ENCODE measurements at regions not wholly inside any gene's neighbourhood (a gene's known extent, or its start where the extent isn't known, plus 50 kb on each side); places are given as distances from the start of the nearest gene placed in this dataset.

DNA sequence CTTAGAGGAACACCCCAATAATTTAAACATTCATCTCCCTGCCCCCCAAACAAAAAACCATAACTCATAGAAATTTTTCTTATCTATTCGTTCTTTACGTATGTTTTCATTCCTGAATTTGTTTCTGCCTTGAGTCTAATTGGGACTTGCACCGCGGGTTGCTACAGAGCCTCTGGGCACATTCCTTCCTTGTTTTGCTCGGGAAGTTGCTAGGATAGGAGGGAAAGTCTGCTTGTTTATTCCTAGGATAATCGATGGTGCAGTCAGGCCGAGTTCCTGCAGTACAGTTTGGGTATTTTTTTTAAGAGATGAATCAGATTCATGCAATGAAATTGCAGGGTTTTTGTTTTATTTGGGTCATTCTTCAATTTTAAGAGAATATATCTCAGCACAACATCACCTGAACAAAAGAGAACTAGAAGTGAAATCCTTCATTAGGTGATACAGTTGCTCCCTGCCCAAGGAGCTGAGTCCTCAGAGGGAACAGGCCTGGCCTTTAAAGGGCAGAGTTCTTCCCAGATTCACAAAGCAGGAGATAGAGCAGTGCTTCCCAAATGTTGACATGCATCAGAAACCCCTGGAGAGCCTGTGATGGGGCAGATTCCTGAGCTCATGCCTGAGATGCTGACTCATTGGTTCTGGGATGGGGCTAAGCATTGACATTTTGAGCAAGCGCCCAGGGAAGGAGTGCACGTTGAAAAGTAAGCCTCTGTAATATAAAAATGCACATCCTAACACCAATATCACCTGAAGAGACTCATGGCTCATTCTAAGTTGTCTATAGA is 114.9 kb upstream of the FAM9B start:
- FAIRE-seq, result no peak

DNA sequence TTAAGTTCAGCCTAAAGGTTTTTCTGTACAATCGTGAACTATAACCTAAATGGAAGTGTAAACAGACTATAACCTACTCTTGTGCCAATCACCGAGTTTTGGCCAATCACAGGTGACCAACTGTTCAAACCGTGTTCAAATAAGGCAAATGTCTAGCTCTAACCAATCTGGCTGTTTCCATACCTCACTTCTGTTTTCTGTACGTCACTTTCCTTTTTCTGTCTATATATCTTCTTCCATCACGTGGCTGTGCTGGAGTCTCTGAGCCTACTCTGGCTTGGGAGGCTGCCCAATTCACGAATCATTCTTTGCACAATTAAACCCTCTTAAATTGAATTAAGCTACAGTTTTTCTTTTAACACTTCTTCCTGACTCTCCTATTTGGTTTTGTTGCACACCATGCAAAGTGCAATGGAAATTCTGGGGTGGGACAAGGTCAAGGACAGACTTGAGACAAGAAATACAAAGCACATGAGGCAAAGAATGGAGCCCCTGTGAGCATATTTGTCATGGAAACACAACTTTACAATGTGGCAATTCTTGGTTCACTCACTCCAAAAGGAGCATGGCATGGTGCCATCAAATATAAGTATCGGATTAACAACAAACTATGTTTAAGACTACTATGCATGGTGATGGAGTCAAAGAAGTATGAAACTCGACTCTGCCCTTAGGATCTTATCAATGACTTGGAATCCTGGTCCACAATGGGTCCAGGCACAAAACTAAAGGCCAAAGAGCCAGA is 115.7 kb upstream of the FAM9B start:
- no peak for FAIRE-seq

DNA sequence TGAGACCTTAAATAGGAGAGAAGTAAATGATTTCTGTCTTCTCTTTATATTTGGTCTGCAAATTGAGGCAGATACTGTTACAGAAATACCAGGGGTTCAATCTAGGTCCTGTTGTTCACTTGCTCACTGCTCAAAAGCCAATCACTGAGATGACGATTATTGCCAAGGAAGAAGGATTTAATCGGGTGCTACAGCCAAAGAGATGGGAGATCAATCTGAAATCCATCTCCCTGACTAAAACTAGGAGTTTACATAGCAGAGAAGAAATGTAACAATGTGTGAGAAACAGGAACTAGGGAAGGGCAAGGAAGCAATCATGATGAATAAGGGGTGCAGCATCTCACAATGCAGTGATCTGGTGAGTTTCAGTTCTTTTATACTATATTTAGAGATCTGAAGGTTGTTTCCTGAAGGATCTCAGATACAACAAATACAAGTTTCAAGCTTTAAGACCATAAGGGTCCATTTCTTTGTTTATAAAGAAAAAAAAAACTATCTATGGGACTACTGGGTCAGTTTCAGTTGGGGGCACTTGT is 117.9 kb upstream of the FAM9B start:
- no peak for FAIRE-seq

DNA sequence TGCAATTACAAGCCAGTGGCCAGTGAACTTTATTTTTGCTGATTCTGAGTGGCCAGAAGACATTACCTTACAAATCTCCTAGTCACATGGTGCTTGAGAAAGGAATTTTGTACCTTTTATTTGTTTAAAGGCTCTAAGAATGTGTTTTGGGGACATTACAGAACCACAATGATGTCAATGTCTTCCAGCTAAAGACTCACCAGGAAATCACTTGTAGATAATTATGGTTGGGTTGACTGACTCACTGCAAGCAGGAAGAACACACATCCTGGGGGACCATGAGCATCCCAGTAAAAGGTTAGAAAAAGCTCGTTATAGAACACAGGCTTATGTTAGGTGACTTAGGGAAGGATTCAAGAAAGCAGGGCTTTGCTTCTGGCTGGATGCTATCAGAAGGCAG is 119.4 kb upstream of the FAM9B start:
- no peak for FAIRE-seq

DNA sequence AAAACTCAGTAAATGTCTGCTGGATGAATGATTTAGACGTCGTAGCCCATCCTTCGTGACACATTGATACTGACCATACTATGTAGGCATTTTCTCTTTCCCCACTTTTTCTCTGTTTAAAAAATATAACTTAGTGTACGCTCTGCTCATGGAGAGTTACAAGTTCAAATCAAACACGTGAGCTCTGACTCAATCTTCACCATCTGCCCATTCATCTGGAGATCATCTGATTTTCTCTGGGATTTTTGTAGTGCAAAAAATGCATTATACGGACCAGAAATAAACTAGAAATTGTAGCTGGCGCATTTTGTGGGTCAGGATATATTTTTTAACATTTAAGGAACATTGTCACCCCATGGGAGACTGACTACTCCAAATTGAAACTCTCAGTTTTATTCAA is 124.7 kb upstream of the FAM9B start:
- no peak for FAIRE-seq

DNA sequence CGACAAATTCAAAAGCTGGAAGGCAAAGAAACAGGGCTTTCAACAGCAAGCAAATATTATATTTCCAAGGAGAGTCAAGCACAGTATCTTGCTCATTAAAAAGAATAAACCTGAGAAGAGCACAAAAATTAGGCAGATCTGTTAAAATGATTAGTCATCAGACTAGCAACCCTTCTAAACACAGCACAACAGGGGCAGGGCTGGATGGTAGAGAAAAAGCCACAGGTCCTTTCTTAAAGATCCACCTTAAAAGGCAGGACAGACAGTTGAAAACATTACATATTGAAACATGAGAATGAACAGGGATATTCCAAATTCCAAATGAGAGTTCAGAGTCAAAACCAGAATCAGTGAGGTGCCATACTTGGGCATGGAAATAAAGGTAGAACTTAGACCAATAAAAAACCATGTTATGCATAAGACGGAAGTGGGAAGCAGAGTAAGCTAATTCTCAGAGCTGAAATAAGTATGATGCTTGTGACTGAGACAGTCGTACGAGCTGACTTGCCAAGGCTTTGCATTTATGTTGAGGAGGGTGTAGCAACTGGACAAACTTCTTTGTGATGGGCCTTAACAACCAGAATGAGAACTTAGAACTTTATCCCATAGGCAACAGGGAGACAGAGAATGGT is 126.9 kb upstream of the FAM9B start:
- no peak for FAIRE-seq

DNA sequence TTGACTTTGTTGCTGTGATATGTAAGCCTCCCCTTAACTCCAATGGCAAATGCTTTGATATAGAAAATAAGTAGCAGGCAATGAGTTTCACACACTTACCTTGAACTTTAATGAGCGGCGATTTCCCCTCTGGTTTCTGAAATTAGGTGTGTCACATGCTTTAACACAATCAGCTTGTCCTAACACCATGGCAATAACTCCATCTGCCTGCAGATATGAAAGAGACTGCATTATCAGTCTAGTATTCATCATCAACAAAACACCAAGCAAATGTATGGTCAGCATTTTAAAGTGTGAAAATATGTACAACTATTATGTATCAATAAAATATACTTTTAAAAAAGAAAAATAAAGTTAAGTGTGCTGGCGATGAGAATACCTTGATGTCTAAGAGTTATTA is 128.8 kb upstream of the FAM9B start:
- no peak for FAIRE-seq

DNA sequence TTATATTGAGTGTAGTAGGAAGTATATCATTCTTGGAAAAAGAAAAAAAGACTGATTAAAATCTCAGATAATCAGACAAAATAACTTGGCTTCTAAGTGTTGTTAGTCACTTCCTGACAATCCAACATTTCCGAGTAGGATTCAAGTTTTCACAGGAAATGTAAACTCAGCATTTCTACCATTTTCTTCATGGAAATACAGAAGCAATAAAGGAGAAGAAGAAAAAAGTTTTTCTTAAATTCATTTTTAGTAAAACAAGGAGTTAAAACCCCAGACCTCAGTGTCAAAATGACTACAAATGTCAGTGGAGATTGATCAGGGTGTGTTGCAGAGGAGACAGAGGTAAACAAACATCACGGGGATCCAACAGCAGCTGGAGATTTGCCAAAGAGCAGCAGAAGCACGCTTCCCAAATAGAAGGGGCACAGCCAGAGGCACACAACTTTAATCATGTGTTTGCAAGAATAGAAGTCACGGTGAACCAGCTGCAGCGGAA is 129.3 kb upstream of the FAM9B start:
- peak; percentile 83 for FAIRE-seq

DNA sequence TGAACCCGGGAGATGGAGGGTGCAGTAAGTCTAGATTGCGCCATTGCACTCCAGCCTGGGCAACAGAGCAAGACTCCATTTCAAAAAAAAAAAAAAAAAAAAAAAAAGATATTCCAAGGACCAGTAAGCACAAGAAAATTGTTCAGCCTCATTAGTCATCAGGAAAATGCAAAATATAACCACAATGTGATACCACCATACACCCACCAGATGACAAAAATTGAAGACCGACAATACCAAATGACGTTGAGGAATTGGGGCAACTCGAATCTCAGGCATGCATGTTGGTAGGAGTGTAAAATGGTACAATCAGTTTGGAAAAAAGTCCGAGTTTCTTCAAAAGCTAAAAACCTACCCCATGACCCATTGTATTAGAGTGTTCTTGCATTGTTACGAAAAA is 130.2 kb upstream of the FAM9B start:
- no peak for FAIRE-seq

DNA sequence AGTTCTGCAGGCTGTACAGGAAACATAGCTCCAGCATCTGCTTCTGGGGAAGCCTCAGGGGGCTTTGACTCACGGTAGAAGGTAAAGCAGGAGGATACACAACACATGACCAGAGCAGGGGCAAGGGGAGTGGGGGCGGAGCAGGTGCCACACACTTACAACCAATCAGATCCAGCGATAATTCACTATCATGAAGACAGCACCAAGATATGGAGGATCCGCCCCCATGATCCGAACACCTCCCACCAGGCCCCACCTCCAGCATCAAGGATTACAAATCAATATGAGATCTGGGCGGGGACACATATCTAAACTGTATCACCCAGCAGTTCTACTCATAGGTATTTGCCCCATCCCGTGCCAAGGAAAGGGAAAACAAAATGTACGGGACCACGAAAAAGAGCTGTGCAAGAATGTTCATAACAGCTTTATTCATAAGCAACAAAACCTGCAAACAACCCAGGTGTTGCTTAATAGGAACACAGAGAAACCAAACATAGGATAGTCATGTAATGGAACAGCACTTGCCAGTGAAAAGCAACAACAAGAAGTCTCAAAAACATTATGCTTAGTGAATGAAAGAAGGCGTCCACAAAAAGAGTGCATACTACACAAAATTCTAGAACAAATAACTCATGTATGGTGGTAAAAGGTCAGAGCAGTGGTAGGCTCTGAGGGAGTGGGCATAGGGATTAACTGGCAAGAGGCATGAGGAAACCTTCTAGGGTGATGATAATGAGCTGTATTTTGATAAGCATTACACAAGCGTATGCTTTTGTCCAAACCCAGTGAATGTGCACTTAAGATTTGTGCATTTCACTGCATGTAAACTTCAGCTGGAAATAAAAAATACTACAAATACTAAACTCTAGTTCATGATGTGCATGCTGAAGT is 130.9 kb upstream of the FAM9B start:
- FAIRE-seq, result no peak

DNA sequence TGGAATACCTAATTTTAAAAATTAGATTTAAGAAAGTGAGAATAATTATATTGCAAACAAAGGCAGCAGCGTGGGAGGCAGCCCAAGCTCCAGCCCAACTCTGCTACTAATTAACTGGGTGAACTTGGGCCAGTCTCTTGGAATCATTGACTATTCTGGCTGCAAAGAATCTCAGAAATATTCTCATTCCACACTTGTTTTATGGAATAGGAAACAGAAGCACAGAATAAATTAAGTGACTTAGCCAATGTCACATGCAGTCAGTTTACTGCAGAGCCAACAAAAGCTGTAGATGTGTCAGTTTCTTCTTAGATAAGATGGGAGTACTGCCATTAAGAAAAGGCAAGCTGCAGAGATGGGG is 132.6 kb upstream of the FAM9B start:
- FAIRE-seq, result no peak

DNA sequence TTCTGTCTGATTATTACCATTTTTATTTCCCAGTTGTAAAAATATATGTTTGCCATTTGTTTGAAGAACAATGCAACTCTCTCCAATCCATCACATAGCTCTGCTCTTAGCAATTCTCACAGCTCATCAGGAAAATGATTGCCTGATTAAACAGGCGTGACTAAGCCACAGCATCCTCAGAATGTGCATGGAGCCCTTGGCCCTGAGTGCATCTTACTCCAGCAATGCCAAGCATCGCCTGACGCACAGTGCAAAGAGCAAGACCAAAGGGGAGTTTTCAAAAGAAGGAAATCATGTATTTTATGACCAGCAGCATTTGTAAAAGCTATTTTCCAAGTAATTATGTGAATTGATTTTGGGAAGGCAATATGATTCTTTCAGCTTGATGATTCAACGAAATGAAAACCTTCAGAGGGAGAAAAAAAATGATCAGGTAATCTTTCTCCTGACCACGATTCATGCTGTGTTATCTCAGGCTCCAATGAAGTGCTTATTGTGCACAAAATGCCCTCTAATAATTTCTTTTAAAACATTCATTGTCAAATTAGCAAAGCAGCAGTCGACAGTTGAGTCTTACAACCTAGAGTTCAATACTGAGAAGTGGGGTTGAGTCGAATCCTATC is 138.0 kb upstream of the FAM9B start:
- no peak for FAIRE-seq

DNA sequence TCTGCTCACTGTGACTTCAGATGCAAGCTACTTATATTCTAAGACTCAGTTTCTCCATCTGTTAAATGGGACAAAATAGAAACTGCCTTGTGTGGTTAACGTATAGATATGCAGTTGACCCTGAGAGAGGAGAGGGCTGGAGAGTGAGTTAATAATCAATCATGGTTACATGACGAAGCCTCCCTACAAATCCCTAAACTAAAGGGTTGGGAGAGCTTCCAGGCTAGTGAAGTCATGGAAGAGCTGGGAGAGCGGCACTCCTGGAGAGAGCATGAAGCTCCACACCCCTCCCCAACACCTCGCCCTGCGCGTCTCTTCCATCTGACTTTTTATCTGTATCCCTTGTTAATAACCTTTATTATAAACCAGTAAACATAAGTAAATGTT is 138.5 kb upstream of the FAM9B start:
- no peak for FAIRE-seq

DNA sequence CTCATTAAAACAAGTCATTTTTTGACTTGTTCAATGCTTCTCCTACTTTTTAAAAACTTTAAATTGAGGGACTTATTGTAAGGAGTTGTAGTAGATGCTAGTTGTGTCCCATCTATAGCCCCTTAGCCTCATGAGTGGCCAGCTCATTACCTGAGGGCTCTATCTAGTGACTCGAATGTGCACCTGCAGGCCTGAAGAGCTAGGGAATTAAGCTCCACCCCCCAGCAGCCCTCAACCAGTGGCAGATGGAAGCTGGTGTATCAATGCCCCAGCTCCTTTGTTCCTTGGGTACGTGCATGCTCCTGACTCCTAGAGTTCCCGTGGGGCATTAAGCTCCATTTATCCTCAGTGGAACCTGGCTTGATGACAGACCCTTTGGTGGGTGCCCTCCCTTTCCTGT is 146.7 kb upstream of the FAM9B start:
- FAIRE-seq, result no peak

DNA sequence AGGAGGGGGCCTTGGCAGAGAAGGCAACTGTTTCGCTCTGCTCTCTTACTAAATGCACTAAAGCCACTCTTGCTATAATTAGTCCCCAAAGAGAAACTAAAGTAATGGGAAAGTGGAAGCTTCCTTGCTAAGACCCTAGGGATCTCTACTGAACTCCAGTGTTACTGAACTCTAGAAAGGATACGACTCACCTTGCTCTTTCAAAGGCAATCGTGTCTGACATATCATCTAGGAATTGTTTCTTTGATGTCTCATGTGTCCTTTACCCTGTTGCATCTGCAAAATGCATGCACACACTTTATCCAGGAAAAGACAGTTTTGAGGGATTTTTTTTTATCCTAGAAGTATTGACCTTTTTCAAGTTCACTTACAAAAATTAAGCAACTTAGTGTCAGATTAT is 148.1 kb upstream of the FAM9B start:
- no peak for FAIRE-seq

DNA sequence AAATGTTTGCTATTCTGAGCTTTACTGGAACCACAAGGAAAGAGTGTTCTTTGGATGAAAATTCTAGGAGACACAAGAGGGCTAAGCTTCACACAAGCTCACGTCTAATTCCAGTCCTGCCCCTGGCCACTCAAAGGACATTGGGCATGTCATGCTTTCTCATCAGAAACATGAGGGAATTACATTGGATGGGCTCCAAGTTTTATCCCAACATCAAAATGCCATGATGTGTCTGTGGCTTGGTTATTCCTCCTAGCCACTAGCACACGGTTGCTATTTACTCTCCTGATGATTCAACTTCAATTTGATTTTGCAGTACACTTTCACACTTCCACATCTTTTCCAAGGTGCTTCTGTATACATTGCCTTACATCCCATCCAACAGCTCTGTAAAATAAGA is 149.6 kb upstream of the FAM9B start:
- no peak for FAIRE-seq

DNA sequence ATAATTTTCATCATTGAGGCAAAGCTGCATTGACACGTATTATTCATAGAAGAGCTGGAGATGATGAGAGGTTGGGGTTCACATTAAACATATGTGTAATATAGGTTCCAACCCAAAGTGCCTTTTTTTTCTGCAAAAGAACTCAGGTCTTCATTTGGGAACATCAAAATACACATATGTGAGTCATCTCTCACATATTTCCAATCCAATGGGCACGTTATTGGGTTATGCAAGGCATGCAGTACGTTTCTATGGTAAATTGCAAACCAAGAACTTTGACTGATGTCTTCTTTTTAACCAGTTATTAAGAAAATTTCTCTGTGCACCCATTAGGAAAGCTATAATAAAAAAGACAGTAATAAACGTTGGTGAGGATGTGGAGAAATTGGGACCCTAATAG is 150.3 kb upstream of the FAM9B start:
- FAIRE-seq, result no peak

DNA sequence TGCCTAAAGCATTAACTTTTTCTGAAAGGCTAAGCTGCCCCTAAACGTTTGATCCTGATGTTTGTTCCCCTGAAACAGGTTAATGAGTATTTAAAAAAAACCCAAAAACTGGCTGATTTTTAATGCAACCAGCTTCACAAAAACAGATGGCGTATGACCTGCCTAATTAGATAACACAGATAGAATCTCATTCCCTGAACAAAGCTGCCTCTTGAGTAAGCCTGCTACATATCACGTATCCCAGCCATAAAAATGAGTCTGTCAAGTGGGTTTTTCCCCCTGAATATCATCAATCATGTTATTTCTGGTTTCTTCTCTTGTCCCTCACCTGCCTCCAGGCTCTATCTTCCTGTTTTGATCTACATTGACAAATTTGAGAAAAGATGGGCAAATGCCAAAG is 154.2 kb upstream of the FAM9B start:
- no peak for FAIRE-seq

DNA sequence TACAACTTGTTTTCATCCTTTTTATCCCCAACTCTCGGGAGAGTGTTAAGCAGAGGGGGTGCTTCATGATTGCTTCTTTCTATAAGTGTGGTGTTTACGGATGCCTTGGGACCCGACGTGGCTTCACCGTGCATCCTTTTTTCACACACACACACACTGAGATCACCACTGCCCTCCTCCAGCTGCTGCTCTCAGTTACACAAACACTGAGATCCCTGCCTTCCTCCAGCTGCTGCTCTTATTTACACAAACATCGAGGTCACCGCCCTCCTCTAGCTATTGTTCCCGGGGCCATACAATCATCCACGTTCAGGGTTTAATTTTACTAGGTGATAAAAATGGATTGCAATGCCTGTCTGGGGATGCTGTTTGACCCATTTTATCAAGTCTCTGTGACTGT is 155.4 kb upstream of the FAM9B start:
- no peak for FAIRE-seq

DNA sequence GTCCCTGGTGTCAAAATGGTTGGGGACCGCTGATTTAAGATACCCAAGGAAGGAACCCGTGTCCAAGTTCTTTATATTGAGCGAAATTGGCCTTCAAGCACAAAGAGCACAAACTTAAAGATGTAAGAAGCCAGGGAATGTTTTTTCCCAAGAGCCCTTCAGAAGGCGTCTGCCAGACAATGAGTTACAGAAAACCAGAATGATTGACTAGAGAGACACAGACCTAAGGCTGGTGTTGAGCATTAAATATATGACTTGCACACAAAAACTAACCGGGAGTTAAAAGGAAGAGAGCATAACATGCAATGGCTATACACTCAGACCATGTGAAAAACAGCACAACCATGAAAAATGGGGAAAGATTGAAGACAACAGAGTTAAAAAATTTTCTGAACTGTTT is 157.5 kb upstream of the FAM9B start:
- FAIRE-seq, result no peak

DNA sequence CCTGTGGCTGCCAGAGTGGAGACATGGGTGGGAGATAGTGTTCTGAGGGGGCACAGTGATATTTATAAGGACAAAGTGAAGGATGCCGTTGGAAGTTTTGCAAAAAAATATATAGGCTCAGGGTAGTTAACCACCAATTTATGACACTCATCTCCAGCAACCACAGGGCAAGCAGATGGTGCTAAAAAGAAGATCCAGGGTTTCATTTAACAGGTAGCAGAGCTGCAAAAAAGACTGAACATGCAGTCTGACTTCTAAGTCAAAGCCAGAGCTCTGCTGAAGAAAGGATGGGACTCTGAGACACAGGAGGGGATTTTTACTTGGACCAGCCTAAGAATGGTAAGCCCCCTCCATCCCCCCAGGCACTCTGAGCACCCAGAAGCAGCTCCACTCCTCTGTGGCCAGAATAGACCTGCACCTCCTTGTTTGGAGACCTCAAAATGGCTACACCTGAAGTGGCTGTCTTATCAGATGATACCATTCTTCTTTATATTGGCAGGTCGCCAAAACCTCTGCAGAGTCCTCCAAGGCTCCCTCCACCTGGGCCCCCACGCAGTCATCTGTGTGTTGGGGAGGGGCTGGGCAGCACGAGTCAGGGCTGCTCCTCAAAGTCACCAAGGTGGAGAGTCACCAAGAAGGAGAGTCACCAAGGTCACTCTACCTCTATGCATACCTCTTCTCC is 161.4 kb upstream of the FAM9B start:
- FAIRE-seq, result no peak
